Jurkat, Clone E6-1 (cell line): ENCODE measurements at regions not wholly inside any gene's neighbourhood (a gene's known extent, or its start where the extent isn't known, plus 50 kb on each side); places are given as distances from the start of the nearest gene placed in this dataset.
"Not testable (repeated sequence)": the region's sequence is repeated elsewhere in the genome, so short reads cannot be mapped to it uniquely, and the experiment has no call there.

Experiments used
- DNase-seq: peaks from one replicate; pipeline ENCODE4 v3.0.0-alpha.2; 2011; ENCODE audit warnings: low read depth, low spot score
- H3K4me3 ChIP-seq: 2 replicates; pipeline ENCODE4 v1.5.1; 2011; ENCODE audit warnings: mild to moderate bottlenecking, low read length, control low read depth, moderate library complexity

DNA sequence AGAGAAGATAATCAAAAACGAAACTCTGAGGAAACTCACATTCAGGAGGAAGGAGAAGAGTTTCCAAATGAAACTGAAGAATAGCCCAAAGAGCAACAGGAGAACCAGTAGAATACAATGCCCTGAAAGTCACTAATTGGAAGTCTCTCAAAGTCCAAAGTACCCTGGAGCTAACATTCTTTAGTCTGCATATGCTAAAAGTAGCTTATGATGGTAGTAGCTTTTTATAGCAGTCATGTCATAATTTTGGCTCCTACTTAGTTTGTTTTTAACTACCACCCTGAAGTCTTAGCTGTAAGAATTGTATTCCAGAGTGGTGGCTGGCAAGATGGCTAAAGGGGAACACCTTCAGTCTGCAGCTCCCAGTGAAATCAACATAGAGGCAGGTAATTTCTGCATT, 100.3 kb upstream of the FGF16 start:
- no peak overlapping the region for H3K4me3 ChIP-seq
- DNase-seq: no peak

DNA sequence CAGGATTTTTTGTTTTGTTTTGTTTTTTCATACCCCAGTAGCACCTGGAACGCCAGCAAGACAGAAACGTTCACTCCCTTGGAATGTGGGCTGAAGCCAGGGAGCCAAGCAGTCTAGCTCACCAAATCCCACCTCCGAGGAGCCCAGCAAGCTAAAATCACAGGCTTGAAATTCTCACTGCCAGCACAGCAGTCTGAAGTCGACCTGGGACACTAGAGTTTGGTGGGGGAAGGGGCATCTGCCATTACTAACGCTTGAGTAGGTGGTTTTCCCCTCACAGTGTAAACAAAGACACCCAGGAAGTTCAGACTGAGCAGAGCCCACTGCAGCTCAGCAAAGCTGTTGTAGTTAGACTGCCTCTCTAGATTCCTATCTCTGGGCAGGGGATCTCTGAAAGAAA, 99.6 kb upstream of the FGF16 start:
- no peak for DNase-seq

DNA sequence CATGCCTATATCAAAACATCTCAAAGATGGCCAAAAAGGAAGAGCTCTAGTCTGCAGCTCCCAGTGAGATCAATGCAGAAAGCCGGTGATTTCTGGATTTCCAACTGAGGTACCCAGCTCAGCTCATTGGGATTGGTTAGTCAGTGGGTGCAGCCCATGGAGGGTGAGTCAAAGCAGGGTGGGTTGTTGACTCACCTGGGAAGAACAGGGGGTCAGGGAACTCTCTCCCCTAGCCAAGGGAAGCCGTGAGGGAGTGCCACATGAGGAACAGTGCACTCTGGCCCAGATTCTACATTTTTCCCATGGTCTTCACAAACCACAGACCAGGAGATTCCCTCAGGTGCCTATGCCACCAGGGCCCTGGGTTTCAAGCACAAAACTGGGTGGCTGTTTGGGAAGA, 57.3 kb upstream of the FGF16 start:
- H3K4me3 ChIP-seq: no peak overlapping the region
- no peak for DNase-seq

More for the DNA sequence above, 99.6 kb upstream of the FGF16 start:
- H3K4me3 ChIP-seq: no peak overlapping the region

DNA sequence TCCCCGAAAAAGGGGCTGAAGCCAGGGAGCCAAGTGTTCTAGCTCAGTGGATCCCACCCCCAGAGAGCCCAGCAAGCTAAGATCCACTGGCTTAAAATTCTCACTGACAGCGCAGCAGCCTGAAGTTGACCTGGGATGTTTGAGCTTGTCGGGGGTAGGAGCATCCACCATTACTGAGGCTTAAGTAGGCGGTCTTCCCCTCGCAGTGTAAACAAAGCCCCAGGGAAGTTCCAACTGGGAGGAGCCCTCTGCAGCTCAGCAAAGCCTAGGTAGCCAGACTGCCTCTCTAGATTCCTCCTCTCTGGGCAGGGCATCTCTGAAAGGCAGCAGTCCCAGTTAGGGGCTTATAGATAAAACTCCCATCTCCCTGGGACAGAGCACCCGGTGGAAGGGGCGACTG, 56.8 kb upstream of the FGF16 start:
- H3K4me3 ChIP-seq, DNase-seq: not testable (repeated sequence)

DNA sequence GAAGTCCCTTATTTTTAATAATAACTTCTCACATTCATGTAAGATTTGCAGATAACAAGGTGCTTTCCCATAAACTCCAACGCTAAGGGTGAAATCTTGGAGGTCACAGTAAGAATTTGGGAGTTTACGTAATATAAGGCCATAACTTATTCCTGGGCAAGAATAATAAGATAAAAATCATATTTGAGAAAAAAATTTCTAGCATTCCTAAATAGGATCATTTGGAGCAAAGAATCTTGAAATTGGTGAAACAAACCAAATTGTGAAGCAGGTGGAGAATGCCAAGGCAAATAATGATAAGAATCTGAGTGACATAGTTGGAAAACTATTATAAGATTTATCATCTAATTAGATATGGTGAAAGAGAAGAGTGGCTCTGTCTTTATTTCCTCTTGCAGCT, 50.4 kb upstream of the FGF16 start:
- no peak for DNase-seq
- no peak overlapping the region for H3K4me3 ChIP-seq
